ENCODE measurements at regions not wholly inside any gene's neighbourhood (a gene's known extent, or its start where the extent isn't known, plus 50 kb on each side); places are given as distances from the start of the nearest gene placed in this dataset.

- no peak overlapping the region for H3K27ac ChIP-seq
- DNase-seq (ENCODE audit: low spot score) (no peak), ATAC-seq (ENCODE audit: insufficient number of reproducible peaks, low FRiP score, low read depth) (no peak)
- H3K4me3 ChIP-seq = no peak overlapping the region
- H3K27me3 ChIP-seq (replicated peaks; ENCODE audit: insufficient read depth) = no peaks in the 10 kb centered on the region
- H3K4me1 ChIP-seq (ENCODE audit: control insufficient read depth in 1 of 2, low read depth in 2 of 2) = no peaks in the 10 kb centered on the region
- no peak for TF ChIP-seq CTCF (IDR thresholded peaks at IDR 0.05)
- no peaks in the 10 kb centered on the region for H3K9me3 ChIP-seq
- H3K36me3 ChIP-seq = no peaks in the 10 kb centered on the region
Measured at GRCh38 chr6:86459978-86460377, 477.4 kb upstream of the HTR1E start.

- ATAC-seq (ENCODE audit: insufficient number of reproducible peaks, low FRiP score, low read depth) (no peak), DNase-seq (ENCODE audit: low spot score) (no peak)
- no peak overlapping the region for H3K4me3 ChIP-seq
- TF ChIP-seq CTCF (IDR thresholded peaks at IDR 0.05) = no peak
- no peak overlapping the region for H3K27ac ChIP-seq
- no peaks in the 10 kb centered on the region for H3K4me1 ChIP-seq (ENCODE audit: control insufficient read depth in 1 of 2, low read depth in 2 of 2)
- H3K9me3 ChIP-seq = no peaks in the 10 kb centered on the region
- H3K36me3 ChIP-seq = no peaks in the 10 kb centered on the region
- no peaks in the 10 kb centered on the region for H3K27me3 ChIP-seq (replicated peaks; ENCODE audit: insufficient read depth)
Measured at GRCh38 chr6:86456821-86457220, 480.5 kb upstream of the HTR1E start.

GRCh38 chr6:86453232-86453631 lies 484.1 kb upstream of the HTR1E start:
- no peaks in the 10 kb centered on the region for H3K9me3 ChIP-seq
- no peak overlapping the region for H3K4me3 ChIP-seq
- H3K27ac ChIP-seq = no peak overlapping the region
- no peaks in the 10 kb centered on the region for H3K4me1 ChIP-seq (ENCODE audit: control insufficient read depth in 1 of 2, low read depth in 2 of 2)
- TF ChIP-seq CTCF (IDR thresholded peaks at IDR 0.05) = no peak
- no peaks in the 10 kb centered on the region for H3K27me3 ChIP-seq (replicated peaks; ENCODE audit: insufficient read depth)
- no peak for DNase-seq (ENCODE audit: low spot score)
- ATAC-seq (ENCODE audit: insufficient number of reproducible peaks, low FRiP score, low read depth) = no peak
- no peaks in the 10 kb centered on the region for H3K36me3 ChIP-seq

- Histone ChIP-seq H3K4me1 (ENCODE audit: control insufficient read depth in 1 of 2, low read depth in 2 of 2) (no peaks in the 10 kb centered on the region), H3K36me3 (no peaks in the 10 kb centered on the region), H3K27ac (no peak overlapping the region), H3K9me3 (no peaks in the 10 kb centered on the region), H3K4me3 (no peak overlapping the region), H3K27me3 (replicated peaks; ENCODE audit: insufficient read depth) (no peaks in the 10 kb centered on the region)
- no peak for TF ChIP-seq CTCF (IDR thresholded peaks at IDR 0.05)
- ATAC-seq (ENCODE audit: insufficient number of reproducible peaks, low FRiP score, low read depth) (no peak), DNase-seq (ENCODE audit: low spot score) (no peak)
Measured at GRCh38 chr6:86448398-86448797, 488.9 kb upstream of the HTR1E start.

GRCh38 chr6:86440608-86441007 lies 496.7 kb upstream of the HTR1E start:
- no peaks in the 10 kb centered on the region for H3K4me1 ChIP-seq (ENCODE audit: control insufficient read depth in 1 of 2, low read depth in 2 of 2)
- H3K27me3 ChIP-seq (replicated peaks; ENCODE audit: insufficient read depth) = no peaks in the 10 kb centered on the region
- H3K36me3 ChIP-seq = no peaks in the 10 kb centered on the region
- TF ChIP-seq CTCF (IDR thresholded peaks at IDR 0.05) = no peak
- H3K9me3 ChIP-seq = no peaks in the 10 kb centered on the region
- no peak for DNase-seq (ENCODE audit: low spot score)
- H3K4me3 ChIP-seq = no peak overlapping the region
- H3K27ac ChIP-seq = no peak overlapping the region
- ATAC-seq (ENCODE audit: insufficient number of reproducible peaks, low FRiP score, low read depth) = no peak

All from thoracic aorta (tissue), 2 donors.